Caco-2 (cell line): ENCODE measurements at regions not wholly inside any gene's neighbourhood (a gene's known extent, or its start where the extent isn't known, plus 50 kb on each side); places are given as distances from the start of the nearest gene placed in this dataset.

Experiments used
- BruUV-seq: library from RNA; stranded (reverse); fragments of 400-500 nt; replicated peaks from 2 replicates; lab custom pipeline; 2021; lab: Mats Ljungman, UMichigan
- CTCF ChIA-PET: fragments of 300-600 bp; sonication (Branson Sonifier 250); formaldehyde crosslinking; loops from one replicate; lab custom pipeline; 2022; ENCODE audit warnings: antibody characterized with exemption; lab: Charles Lee
- POLR2A ChIA-PET: fragments of 300-600 bp; sonication (Branson Sonifier 250); formaldehyde crosslinking; loops from one replicate; lab custom pipeline; 2022; ENCODE audit warnings: antibody characterized with exemption; lab: Charles Lee
- DNase-seq, 2 experiments: peaks; one replicate each; pipeline versions ENCODE4 v3.0.0 to v3.0.0-alpha.2; 2020 to 2022
- H3K27me3 ChIP-seq: replicated peaks from 2 replicates; pipeline ENCODE4 v1.6.0; 2011; ENCODE audit warnings: low read length; ENCODE audit not compliant: control insufficient read depth, insufficient read depth
- H3K36me3 ChIP-seq: 2 replicates; pipeline ENCODE4 v1.5.1; 2011; ENCODE audit warnings: low read length; ENCODE audit not compliant: control insufficient read depth, insufficient read depth
- H3K4me1 ChIP-seq: fragments of 250-450 bp; sonication (Bioruptor Pico); 2 replicates; pipeline ENCODE4 v1.5.1; 2020; ENCODE audit warnings: mild to moderate bottlenecking
- H3K4me3 ChIP-seq: 2 replicates; pipeline ENCODE4 v1.5.1; 2011; ENCODE audit warnings: low read depth, mild to moderate bottlenecking, control low read depth, low read length
- H3K9me3 ChIP-seq: fragments of 250-450 bp; sonication (Bioruptor Pico); 2 replicates; pipeline ENCODE4 v1.5.1; 2020; ENCODE audit warnings: mild to moderate bottlenecking, moderate library complexity
- H3K27ac Mint-ChIP-seq: one replicate; pipeline ENCODE4 v1.8.0; 2022; ENCODE audit warnings: mixed read lengths; ENCODE audit not compliant: unreplicated experiment
- H3K27me3 Mint-ChIP-seq: one replicate; pipeline ENCODE4 v1.8.0; 2022; ENCODE audit warnings: mixed read lengths; ENCODE audit not compliant: insufficient read depth, unreplicated experiment
- H3K36me3 Mint-ChIP-seq: one replicate; pipeline ENCODE4 v1.8.0; 2022; ENCODE audit warnings: mild to moderate bottlenecking, mixed read lengths; ENCODE audit not compliant: insufficient read depth, unreplicated experiment
- H3K4me1 Mint-ChIP-seq: one replicate; pipeline ENCODE4 v1.8.0; 2022; ENCODE audit warnings: low read depth, mixed read lengths; ENCODE audit not compliant: unreplicated experiment
- H3K4me3 Mint-ChIP-seq: one replicate; pipeline ENCODE4 v1.8.0; 2022; ENCODE audit warnings: mild to moderate bottlenecking, moderate library complexity, mixed read lengths; ENCODE audit not compliant: unreplicated experiment
- H3K9me3 Mint-ChIP-seq: one replicate; pipeline ENCODE4 v1.8.0; 2022; ENCODE audit warnings: mixed read lengths; ENCODE audit not compliant: unreplicated experiment
- intact Hi-C: fragments of 100-400 bp; cut with micrococcal nuclease; formaldehyde crosslinking; loops from one replicate; pipeline ENCODE4 v1.10.0; 2022; ENCODE audit not compliant: unreplicated experiment
- TF ChIP-seq, protein P1 (sequence below), 2 experiments: fragments of 200-600 bp in 1 of 2; IDR thresholded peaks; 1 replicate in 1 of 2; 2 replicates in 1 of 2; pipeline versions ENCODE4 v1.5.1 to v1.8.0; 2011 to 2022; ENCODE audit warnings: antibody characterized with exemption in 1 of 2, control low read depth in 1 of 2, inconsistent platforms in 1 of 2, low read depth in 1 of 2, low read length in 1 of 2, mild to moderate bottlenecking in 1 of 2, moderate library complexity in 1 of 2; ENCODE audit not compliant: insufficient read depth in 1 of 2, severe bottlenecking in 1 of 2, unreplicated experiment in 1 of 2

GRCh38 chr2:71857636-71858035 is 290.0 kb downstream of the CYP26B1 start:
- BruUV-seq = no TSS peak
- no peak overlapping the region for H3K27ac Mint-ChIP-seq
- no peaks in the 10 kb centered on the region for H3K36me3 Mint-ChIP-seq
- Histone ChIP-seq H3K27me3 (peaks cover 2% of the 10 kb centered on the region), H3K4me1 (no peaks in the 10 kb centered on the region), H3K9me3 (peaks cover 10% of the 10 kb centered on the region), H3K36me3 (no peaks in the 10 kb centered on the region), H3K4me3 (no peak overlapping the region)
- ChIA-PET CTCF (no interaction called here), POLR2A (no interaction called here)
- peaks cover 4% of the 10 kb centered on the region for H3K27me3 Mint-ChIP-seq
- intact Hi-C loops = no loop called here
- H3K4me3 Mint-ChIP-seq = no peak overlapping the region
- H3K9me3 Mint-ChIP-seq = peaks cover 10% of the 10 kb centered on the region
- no peaks in the 10 kb centered on the region for H3K4me1 Mint-ChIP-seq
- DNase-seq = no peak
- TF ChIP-seq, protein P1, sequence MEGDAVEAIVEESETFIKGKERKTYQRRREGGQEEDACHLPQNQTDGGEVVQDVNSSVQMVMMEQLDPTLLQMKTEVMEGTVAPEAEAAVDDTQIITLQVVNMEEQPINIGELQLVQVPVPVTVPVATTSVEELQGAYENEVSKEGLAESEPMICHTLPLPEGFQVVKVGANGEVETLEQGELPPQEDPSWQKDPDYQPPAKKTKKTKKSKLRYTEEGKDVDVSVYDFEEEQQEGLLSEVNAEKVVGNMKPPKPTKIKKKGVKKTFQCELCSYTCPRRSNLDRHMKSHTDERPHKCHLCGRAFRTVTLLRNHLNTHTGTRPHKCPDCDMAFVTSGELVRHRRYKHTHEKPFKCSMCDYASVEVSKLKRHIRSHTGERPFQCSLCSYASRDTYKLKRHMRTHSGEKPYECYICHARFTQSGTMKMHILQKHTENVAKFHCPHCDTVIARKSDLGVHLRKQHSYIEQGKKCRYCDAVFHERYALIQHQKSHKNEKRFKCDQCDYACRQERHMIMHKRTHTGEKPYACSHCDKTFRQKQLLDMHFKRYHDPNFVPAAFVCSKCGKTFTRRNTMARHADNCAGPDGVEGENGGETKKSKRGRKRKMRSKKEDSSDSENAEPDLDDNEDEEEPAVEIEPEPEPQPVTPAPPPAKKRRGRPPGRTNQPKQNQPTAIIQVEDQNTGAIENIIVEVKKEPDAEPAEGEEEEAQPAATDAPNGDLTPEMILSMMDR (IDR thresholded peaks at IDR 0.05; ENCODE audit: insufficient read depth in 1 of 2, low read depth in 1 of 2, low read length in 1 of 2, severe bottlenecking in 1 of 2, unreplicated experiment in 1 of 2) = no peak

- Histone ChIP-seq H3K4me3 (no peak overlapping the region), H3K4me1 (no peaks in the 10 kb centered on the region), H3K9me3 (peaks cover 10% of the 10 kb centered on the region), H3K27me3 (peaks cover under 1% of the 10 kb centered on the region), H3K36me3 (no peaks in the 10 kb centered on the region)
- Mint-ChIP-seq H3K4me1 (no peaks in the 10 kb centered on the region), H3K27ac (no peak overlapping the region), H3K4me3 (no peak overlapping the region), H3K27me3 (peaks cover 4% of the 10 kb centered on the region), H3K36me3 (no peaks in the 10 kb centered on the region), H3K9me3 (peaks cover 10% of the 10 kb centered on the region)
- POLR2A ChIA-PET = no interaction called here
- TF ChIP-seq, protein P1 (IDR thresholded peaks at IDR 0.05; ENCODE audit: insufficient read depth in 1 of 2, low read depth in 1 of 2, low read length in 1 of 2, severe bottlenecking in 1 of 2, unreplicated experiment in 1 of 2) = no peak
- CTCF ChIA-PET = no interaction called here
- BruUV-seq = no TSS peak
- DNase-seq = peak in 1 of 2 experiments; percentile 19
- intact Hi-C loops = no loop called here
These were observed 290.7 kb downstream of the CYP26B1 start for GRCh38 chr2:71856773-71857525.

DNA sequence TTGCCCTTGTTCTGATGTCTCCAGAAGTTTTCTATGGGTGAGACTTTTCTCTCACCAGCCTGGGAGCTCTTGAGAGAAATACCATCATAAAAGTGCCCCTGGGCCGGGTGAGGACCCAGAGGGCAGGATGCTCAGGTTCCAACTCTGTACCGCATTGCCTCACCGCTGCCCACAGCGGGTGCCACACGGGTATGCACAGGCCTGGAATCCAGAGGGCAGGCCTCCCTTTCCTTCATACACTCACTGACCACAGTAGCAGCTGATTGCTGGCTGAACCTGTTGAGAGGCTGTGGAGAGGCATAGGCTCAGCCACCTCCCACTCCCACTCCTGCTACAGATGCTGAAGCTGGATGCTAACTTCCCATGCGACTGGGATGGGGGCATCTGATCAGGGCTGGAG is 293.8 kb downstream of the CYP26B1 start:
- H3K9me3 Mint-ChIP-seq = peaks cover 10% of the 10 kb centered on the region
- H3K4me1 ChIP-seq = no peaks in the 10 kb centered on the region
- TF ChIP-seq, protein P1 (IDR thresholded peaks at IDR 0.05; ENCODE audit: insufficient read depth in 1 of 2, low read depth in 1 of 2, low read length in 1 of 2, severe bottlenecking in 1 of 2, unreplicated experiment in 1 of 2) = no peak
- H3K27me3 Mint-ChIP-seq = no peaks in the 10 kb centered on the region
- H3K36me3 ChIP-seq = no peaks in the 10 kb centered on the region
- H3K4me3 Mint-ChIP-seq = no peak overlapping the region
- no peak overlapping the region for H3K27ac Mint-ChIP-seq
- DNase-seq = no peak
- no TSS peak for BruUV-seq
- intact Hi-C loops = no loop called here
- H3K27me3 ChIP-seq = no peaks in the 10 kb centered on the region
- no peaks in the 10 kb centered on the region for H3K36me3 Mint-ChIP-seq
- no peak overlapping the region for H3K4me3 ChIP-seq
- no peaks in the 10 kb centered on the region for H3K4me1 Mint-ChIP-seq
- ChIA-PET CTCF (no interaction called here), POLR2A (no interaction called here)
- peaks cover 10% of the 10 kb centered on the region for H3K9me3 ChIP-seq
